HL-60/S4 (cell line): ENCODE measurements at regions not wholly inside any gene's neighbourhood (a gene's known extent, or its start where the extent isn't known, plus 50 kb on each side); places are given as distances from the start of the nearest gene placed in this dataset.

Source experiments
- in situ Hi-C: fragments of 300-500 bp; cut with MboI; formaldehyde crosslinking; loops from 2 replicates; pipeline ENCODE4 v1.14.3; 2022; ENCODE audit warnings: low sequenced_read_pairs

DNA sequence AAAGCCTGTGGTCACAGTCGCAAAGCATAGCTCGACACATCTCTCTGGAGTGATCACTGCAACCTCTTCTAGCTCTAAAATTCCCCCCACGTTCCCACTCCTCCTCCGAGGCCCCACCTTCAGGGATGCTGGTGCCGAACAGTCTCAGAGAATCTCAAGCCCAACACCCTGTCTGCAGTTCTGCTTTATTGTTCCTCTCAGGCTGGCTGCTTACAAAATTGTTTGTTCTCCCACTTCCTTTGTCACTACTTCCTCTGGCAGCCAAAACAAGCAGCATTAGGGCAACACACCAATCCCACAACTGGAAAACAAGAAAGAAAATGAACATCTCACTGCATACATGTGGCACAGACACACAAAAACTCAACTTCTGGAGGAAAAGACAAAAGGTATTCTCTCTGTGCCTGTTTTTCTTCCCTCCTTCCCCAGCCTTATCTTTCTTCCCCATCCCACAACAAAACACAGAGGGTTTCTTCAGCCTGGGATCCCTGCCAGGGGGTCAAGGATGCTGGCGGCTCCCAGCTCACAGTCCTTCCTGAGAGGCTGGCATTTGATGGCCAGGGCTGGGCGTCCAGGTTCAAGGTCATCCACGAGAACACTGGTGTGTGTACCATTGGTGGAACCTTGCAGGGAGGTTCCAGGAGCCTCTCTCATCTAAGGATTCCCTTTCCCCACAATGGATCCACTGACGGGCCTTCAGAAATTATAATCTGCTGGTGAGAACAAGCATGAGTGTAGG is 108.4 kb downstream of the TMCO5A start:
- in situ Hi-C loops: no loop called here

DNA sequence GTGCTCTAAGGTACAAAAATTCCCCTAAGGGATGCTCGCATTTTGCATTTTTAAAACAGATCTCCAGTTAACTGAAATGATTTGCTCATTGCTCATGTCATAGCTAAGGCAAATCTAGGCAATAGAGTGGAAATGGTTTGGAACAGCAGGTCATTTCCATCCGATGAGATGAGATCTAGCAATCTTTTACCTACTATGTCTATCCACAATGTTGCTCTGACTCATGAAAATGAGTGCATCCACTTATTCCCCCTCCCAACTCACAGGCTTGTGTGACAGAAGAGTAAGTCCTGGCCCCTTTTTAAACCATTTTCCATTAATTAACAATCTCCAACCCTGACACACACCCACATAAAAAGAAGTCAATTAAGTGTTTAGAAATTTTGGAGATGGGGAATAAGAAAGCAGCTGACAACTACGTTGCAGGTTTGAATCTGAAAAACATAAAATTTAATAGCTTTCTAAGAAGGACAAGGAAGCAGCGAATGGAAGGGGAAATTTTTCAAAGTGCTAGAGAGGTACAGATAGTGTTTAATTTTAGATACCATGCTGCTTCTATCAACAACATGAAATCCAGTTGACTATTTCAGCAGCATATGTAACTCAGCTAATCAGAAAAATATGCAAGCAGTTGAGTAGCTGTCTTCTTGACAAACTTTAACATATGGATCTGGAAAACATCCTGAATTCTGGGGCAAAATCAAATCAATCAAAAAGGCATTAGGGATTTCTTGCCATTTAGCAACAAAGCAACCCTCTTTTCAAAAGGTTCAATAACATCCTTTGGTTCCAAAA is 112.0 kb downstream of the TMCO5A start:
- in situ Hi-C loops: no loop called here

DNA sequence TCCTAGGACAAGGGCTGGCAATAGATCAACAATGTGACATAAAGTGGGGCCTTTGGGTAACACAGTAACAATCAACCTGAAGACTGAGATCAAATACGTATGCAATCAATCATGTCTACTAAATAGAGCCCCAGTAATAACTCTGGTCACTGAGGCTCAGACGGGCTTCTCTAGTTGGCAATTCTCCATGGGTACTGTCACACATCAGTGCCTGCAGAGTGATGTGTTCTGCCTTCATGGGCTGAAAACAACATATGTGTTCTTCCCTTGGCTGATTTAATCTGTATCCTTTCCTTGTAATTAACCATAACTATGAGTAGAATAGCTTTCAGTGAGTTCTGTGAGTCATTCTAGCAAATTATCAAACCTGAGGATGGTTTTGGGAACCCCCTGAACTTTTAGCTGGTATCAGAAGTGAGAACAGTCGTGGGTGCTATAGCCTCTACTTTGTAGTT is 113.6 kb downstream of the TMCO5A start:
- in situ Hi-C loops: no loop called here

DNA sequence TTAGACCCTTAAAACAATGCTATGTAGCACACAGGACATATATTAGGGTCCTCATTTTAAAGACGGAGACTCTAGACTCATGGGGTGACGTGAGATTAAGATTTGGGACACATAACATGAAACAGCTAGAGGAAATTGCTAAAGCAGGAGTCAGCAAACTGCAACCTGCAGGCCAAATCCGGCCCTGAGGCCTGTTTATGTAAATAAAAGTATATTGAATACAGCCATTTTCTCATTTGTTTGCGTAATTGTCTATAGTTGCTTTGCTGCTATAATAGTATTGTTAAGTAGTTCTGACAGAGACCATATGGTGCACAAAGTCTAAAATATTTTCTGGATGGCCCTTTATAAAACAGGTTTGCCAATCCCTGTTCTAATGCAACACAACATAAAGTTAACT is 115.5 kb downstream of the TMCO5A start:
- in situ Hi-C loops: no loop called here

- in situ Hi-C loops: no loop called here
Observed at GRCh38 chr15:38050529-38051448, 116.3 kb downstream of the TMCO5A start.

DNA sequence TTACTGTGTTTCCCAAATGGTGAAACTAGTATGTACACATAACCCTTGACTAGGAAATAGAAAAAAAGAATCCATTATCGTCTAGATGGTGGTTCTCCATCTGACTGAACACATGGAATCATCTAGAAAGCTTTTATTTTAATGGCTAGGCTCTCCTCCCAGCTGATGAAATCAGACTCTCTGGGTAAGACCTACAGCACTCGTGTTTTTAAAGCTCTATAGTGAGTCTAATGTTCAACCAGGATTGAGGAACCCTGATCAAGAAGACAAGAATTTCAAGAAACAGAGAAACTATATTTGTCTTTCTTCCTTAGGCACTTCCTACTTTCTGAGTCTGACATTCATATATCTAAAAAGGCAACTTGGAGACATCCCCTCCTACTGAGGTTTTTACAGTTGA is 118.8 kb downstream of the TMCO5A start:
- in situ Hi-C loops: no loop called here

DNA sequence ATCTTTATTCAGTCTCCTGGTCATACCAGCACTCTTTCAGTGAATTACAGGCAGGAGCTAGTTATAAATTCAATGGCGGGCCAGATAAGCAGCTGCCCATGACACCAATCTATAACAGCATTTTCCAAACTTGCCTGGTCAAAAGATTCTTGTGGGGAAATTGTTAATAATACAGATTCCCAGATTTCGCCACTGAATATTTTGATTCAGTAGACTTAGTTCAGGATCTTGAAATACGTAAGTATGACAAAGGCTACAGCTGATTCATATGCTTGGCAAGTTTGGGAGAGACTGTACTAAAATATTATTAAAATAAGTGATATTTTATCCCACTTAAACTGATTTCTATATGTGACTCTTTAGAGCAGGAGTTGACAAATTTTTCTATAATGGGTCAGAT is 119.3 kb downstream of the TMCO5A start:
- in situ Hi-C loops: no loop called here

DNA sequence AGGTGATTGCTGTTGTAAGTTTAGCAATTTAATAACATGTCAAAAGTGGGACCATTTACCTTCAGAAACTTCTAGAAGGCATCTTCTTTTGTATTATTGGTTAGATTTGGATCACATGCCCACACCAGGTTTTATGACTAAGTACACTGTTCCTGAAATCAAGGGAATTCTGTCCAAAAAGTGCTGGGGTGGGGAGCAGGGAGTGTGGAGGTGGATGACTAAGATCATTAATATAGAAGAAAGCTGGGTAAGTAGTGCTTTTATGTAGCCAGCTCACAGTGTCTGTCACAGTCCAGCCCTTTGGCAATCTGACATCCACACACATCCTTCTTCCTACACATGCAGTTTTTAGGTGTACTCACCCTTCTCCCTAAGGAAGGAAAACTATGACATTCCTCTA is 120.0 kb downstream of the TMCO5A start:
- in situ Hi-C loops: no loop called here

GRCh38 chr15:38058596-38059075 is 124.2 kb downstream of the TMCO5A start:
- in situ Hi-C loops: no loop called here

DNA sequence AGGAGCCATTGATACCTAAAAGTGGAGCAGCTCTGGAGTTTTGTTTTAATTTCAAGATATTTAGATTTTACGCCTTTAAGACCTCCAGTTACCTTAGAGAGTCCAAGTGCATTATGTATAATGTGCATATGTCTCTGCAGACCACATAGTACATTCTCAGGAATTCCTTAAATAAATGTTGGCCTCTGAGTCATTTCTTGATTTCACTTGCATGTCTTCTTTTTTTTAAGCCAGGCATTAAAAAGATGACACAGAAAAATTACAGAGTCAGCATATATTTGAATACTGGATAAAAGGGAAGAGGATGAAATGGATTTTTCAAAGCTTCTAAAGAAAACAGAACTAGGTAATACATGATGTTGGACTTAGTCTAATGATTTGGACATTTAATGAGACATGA is 125.2 kb downstream of the TMCO5A start:
- in situ Hi-C loops: no loop called here

DNA sequence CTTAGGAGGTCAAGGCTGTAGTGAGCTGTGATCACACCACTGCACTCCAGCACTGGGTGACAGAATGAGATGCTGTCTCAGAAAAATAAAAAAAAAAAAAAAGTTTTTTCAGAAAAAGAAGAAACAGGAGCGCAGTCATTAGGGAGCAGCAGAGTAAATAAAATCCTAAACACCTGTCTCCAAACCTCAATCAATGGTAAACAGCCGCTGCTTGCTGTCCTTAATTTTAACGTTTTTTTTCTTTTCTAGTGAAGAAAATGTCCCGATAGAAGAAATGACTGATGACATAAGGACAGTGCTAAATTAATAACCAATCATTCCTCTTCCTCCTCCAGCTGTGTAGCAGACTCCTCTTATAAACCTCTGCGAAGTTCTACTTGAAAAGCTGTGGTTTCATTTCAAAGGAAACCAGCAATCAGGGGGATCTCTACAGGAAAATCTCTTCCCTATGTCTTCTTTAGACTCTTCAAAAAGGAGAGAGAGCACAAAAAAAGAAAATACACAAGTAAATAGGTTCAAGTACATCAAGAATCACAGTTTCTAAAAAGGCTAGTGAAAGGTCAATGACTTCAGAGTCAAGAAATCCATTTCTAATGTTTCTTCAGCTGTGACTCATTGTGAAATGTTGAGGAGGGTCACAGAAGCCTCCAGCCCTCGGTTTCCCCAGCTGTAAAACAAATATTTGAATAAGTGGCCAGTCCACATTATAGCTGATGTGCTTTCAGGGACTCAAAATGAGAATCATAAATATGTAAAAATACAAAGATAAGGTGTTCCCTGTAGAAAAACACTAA is 127.6 kb downstream of the TMCO5A start:
- in situ Hi-C loops: no loop called here

GRCh38 chr15:38062696-38063095 is 128.3 kb downstream of the TMCO5A start:
- in situ Hi-C loops: no loop called here

DNA sequence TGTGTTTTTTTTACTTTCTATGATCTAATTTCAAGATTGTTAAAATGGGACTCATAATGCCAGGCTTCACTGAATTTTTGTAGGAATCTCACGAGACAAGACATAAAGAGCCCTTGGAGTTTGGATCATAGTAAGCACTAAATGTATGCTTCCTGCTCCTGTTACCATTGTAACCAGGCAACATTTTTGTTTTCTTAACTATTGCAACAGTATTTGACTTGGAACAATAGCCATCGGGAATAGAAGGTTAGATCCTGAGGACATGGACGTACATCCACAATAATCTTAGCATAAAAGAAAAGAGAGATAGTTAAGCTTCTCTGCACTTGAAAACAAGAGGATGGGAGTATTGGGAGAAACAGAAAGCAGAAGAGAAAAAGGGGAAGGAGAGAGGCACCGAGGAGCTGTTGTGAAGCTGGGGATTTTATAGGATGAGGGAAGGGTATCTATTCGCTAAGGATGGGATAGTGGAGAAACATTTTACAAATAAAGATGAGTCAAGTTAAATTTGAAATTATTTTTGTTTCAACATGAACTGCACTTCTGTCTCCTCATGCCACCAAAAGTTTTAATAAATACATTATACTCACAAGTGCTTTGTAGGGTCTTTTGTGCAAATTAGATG is 131.4 kb downstream of the TMCO5A start:
- in situ Hi-C loops: no loop called here

- in situ Hi-C loops: no loop called here
Observed at GRCh38 chr15:38066612-38067011, 132.2 kb downstream of the TMCO5A start.

GRCh38 chr15:38068626-38069391 is 134.4 kb downstream of the TMCO5A start:
- in situ Hi-C loops: no loop called here

DNA sequence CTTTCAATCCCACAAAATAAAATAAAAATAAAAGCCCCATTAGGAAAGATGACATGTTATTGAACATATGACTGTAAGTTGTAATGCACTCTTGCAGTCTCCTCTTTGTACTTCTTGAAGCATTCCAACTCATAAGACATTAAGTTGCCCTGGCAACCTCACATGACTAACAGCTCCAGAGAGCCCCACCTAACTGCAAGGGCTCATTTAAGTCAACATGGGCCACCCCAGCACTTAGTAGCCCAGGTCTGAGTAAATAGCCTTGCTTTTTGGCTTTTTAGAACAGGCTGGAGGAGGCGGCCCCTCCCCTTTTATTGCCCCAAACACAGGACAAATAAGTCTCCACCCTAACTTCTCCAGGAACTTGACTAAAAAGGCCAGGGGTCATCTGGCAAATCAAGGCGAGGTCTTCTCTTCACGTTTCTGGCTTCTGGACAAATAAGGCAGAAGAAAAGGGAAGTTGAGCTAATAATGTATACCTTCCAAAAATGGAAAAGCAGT is 135.1 kb downstream of the TMCO5A start:
- in situ Hi-C loops: no loop called here

DNA sequence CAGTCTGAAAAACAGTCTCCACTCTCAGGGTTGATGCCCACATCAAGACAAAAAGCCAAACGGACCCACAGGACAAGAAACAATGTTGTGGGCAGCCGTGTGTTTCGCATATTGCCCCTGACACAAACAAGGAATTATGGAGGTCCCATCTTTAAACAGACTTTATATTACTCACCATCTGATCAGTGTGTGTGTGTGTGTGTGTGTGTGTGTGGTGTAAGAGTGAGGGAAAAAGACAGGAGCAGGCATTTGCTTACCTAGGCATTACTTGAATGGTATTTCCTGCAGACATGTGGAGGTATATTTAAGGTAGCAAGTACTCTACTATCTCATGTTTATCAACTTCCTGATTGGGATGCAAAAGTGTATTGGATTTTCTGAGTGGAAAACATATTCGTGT is 136.3 kb downstream of the TMCO5A start:
- in situ Hi-C loops: no loop called here

DNA sequence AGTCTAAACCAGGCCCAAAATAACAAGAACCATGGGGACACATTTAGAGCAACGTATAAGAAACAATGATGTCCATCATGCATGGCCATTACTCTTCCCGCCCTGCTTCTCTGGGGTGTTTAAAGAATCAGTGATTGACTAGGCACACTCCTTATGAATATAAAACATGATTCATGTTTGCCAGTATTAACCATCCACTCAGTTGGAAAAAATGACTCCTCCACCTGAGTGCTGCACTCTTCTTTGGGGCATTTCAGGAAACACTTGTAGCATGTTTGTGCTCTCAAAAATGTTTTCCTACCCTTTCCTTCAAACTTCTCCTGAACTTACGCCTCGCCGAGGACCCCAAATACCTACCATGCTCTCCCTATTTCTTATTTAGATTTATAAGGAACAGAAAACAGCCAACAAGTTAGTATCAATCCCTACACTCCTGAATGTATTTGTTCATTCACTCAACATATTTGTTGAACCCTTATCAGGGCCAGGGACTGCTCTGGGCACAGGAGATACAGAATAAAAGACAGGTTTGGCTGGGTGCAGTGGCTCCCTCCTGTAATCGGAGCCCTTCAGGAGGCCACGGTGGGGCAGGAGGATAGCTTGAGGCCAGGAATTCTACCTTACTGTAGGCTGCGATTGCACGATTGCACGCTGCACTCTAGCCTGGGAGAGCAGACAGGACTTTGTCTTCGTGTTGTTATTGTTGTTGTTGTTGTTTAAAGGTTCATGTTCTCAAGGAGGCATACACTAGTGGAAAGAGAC is 137.0 kb downstream of the TMCO5A start:
- in situ Hi-C loops: no loop called here
